GM12874 (cell line): ENCODE measurements at regions not wholly inside any gene's neighbourhood (a gene's known extent, or its start where the extent isn't known, plus 50 kb on each side); places are given as distances from the start of the nearest gene placed in this dataset.

ENCODE experiments used
- CTCF ChIP-seq: IDR thresholded peaks from 2 replicates; pipeline ENCODE4 v1.5.1; 2011; ENCODE audit warnings: low read depth, mild to moderate bottlenecking, control low read depth, low read length, moderate library complexity; ENCODE audit not compliant: insufficient read depth

GRCh38 chr14:45902241-45902640, 649.2 kb upstream of the MIS18BP1 start:
- no peak for TF ChIP-seq CTCF

- TF ChIP-seq CTCF, result no peak
Measured at GRCh38 chr14:45897439-45897838, 644.4 kb upstream of the MIS18BP1 start.

GRCh38 chr14:45893127-45893526, 640.1 kb upstream of the MIS18BP1 start:
- TF ChIP-seq CTCF, result no peak

GRCh38 chr14:45891417-45892080, 638.5 kb upstream of the MIS18BP1 start:
- TF ChIP-seq CTCF, result no peak

- TF ChIP-seq CTCF, result no peak
Measured at GRCh38 chr14:45877981-45878380, 625.0 kb upstream of the MIS18BP1 start.

- no peak for TF ChIP-seq CTCF
Measured at GRCh38 chr14:45868863-45869262, 615.9 kb upstream of the MIS18BP1 start.

GRCh38 chr14:45868377-45868776, 615.4 kb upstream of the MIS18BP1 start:
- TF ChIP-seq CTCF, result no peak
